AG08395 (cell line): ENCODE measurements at regions not wholly inside any gene's neighbourhood (a gene's known extent, or its start where the extent isn't known, plus 50 kb on each side); places are given as distances from the start of the nearest gene placed in this dataset.

Experiments
- DNase-seq: peaks from one replicate; pipeline ENCODE4 v3.0.0; 2012; ENCODE audit warnings: mixed read lengths, low spot score

GRCh38 chr1:65486613-65487012 is 66.1 kb downstream of the LEPR start:
- no peak for DNase-seq

- DNase-seq: no peak
Measured at GRCh38 chr1:65489481-65489880, 69.0 kb downstream of the LEPR start.

- no peak for DNase-seq
Measured at GRCh38 chr1:65490231-65491009, 70.0 kb downstream of the LEPR start.

GRCh38 chr1:65491472-65491871 is 71.0 kb downstream of the LEPR start:
- no peak for DNase-seq

GRCh38 chr1:65493802-65494201 is 73.3 kb downstream of the LEPR start:
- no peak for DNase-seq

GRCh38 chr1:65494671-65495070 is 74.2 kb downstream of the LEPR start:
- DNase-seq: no peak

- no peak for DNase-seq
Measured at GRCh38 chr1:65495137-65495536, 74.7 kb downstream of the LEPR start.

GRCh38 chr1:65497256-65497830 is 76.9 kb downstream of the LEPR start:
- DNase-seq: no peak

GRCh38 chr1:65503427-65503826 is 83.0 kb downstream of the LEPR start:
- no peak for DNase-seq

- no peak for DNase-seq
Measured at GRCh38 chr1:65504263-65504662, 83.8 kb downstream of the LEPR start.

- DNase-seq: no peak
Measured at GRCh38 chr1:65505547-65506300, 85.3 kb downstream of the LEPR start.

GRCh38 chr1:65508051-65508450 is 87.6 kb downstream of the LEPR start:
- no peak for DNase-seq

GRCh38 chr1:65509912-65510680 is 89.6 kb downstream of the LEPR start:
- DNase-seq: peak; percentile 50

GRCh38 chr1:65510961-65511360 is 90.5 kb downstream of the LEPR start:
- DNase-seq: no peak

- no peak for DNase-seq
Measured at GRCh38 chr1:65512383-65512782, 91.9 kb downstream of the LEPR start.

GRCh38 chr1:65512967-65513780 is 92.7 kb downstream of the LEPR start:
- DNase-seq: no peak

GRCh38 chr1:65514041-65514440 is 93.6 kb downstream of the LEPR start:
- peak; percentile 53 for DNase-seq

- DNase-seq: no peak
Measured at GRCh38 chr1:65524931-65525265, 104.4 kb downstream of the LEPR start.

GRCh38 chr1:65525266-65526048 is 105.0 kb downstream of the LEPR start:
- no peak for DNase-seq

GRCh38 chr1:65526049-65526556 is 105.6 kb downstream of the LEPR start:
- DNase-seq: no peak

- peak; percentile 69 for DNase-seq
Measured at GRCh38 chr1:65527190-65527589, 106.7 kb downstream of the LEPR start.
